Mesenchymal stem cell (in vitro differentiated cells and primary cell): ENCODE measurements at regions not wholly inside any gene's neighbourhood (a gene's known extent, or its start where the extent isn't known, plus 50 kb on each side); places are given as distances from the start of the nearest gene placed in this dataset.

ENCODE experiments used
- DNase-seq: peaks from one replicate; pipeline ENCODE4 v3.0.0-alpha.2; 2013
- H2AFZ ChIP-seq: one replicate; pipeline ENCODE4 v1.6.1; 2013; ENCODE audit warnings: low read depth, mild to moderate bottlenecking, control low read depth, inconsistent platforms, low read length, moderate library complexity
- H2AK5ac ChIP-seq: 2 replicates; pipeline ENCODE4 v1.6.1; 2013; ENCODE audit warnings: low read length, moderate library complexity, mild to moderate bottlenecking, inconsistent platforms; ENCODE audit not compliant: severe bottlenecking
- H2BK120ac ChIP-seq: one replicate; pipeline ENCODE4 v1.6.1; 2013; ENCODE audit warnings: low read depth, mild to moderate bottlenecking, inconsistent platforms, low read length, moderate library complexity
- H2BK12ac ChIP-seq, 2 experiments: one replicate each; pipeline ENCODE4 v1.6.1; 2013; ENCODE audit warnings: inconsistent platforms in 2 of 2, low read length in 2 of 2, mild to moderate bottlenecking in 2 of 2, moderate library complexity in 2 of 2, control low read depth in 1 of 2
- H2BK15ac ChIP-seq: one replicate; pipeline ENCODE4 v1.6.1; 2013; ENCODE audit warnings: mild to moderate bottlenecking, low read depth, inconsistent platforms; ENCODE audit not compliant: poor library complexity, severe bottlenecking
- H2BK5ac ChIP-seq: 2 replicates; pipeline ENCODE4 v1.6.1; 2013; ENCODE audit warnings: low read depth, mild to moderate bottlenecking, low read length, control low read depth, inconsistent platforms; ENCODE audit not compliant: poor library complexity, severe bottlenecking
- H3K14ac ChIP-seq, 2 experiments: one replicate each; pipeline ENCODE4 v1.6.1; 2013; ENCODE audit warnings: inconsistent platforms in 2 of 2, low read length in 2 of 2, control low read depth in 1 of 2, mild to moderate bottlenecking in 1 of 2, moderate library complexity in 1 of 2
- H3K18ac ChIP-seq, 2 experiments: one replicate each; pipeline ENCODE4 v1.6.1; 2013; ENCODE audit warnings: inconsistent platforms in 2 of 2, low read length in 2 of 2, control low read depth in 1 of 2, low read depth in 1 of 2, mild to moderate bottlenecking in 1 of 2
- H3K23ac ChIP-seq, 2 experiments: one replicate each; pipeline ENCODE4 v1.6.1; 2013; ENCODE audit warnings: inconsistent platforms in 2 of 2, low read length in 2 of 2, mild to moderate bottlenecking in 2 of 2, moderate library complexity in 2 of 2, control low read depth in 1 of 2
- H3K27ac ChIP-seq: 2 replicates; pipeline ENCODE4 v1.5.1; 2013; ENCODE audit warnings: mild to moderate bottlenecking, moderate library complexity, low read length, control low read depth, inconsistent platforms; ENCODE audit not compliant: poor library complexity, severe bottlenecking
- H3K27me3 ChIP-seq, 2 experiments: 2 replicates each; pipeline versions ENCODE4 v1.6.1 to v1.7.0; 2013; ENCODE audit warnings: low read length in 2 of 2, mild to moderate bottlenecking in 2 of 2, moderate library complexity in 2 of 2, control low read depth in 1 of 2, inconsistent platforms in 1 of 2; ENCODE audit not compliant: control insufficient read depth in 1 of 2, insufficient read depth in 1 of 2
- H3K36me3 ChIP-seq, 2 experiments: 2 replicates each; pipeline versions ENCODE4 v1.6.1 to v1.7.0; 2013; ENCODE audit warnings: low read length in 2 of 2, control low read depth in 1 of 2, inconsistent platforms in 1 of 2, low read depth in 1 of 2, mild to moderate bottlenecking in 1 of 2; ENCODE audit not compliant: insufficient read depth in 2 of 2, control insufficient read depth in 1 of 2
- H3K4ac ChIP-seq, 2 experiments: one replicate each; pipeline ENCODE4 v1.6.1; 2013; ENCODE audit warnings: inconsistent platforms in 2 of 2, low read length in 2 of 2, mild to moderate bottlenecking in 2 of 2, moderate library complexity in 2 of 2, control low read depth in 1 of 2, low read depth in 1 of 2
- H3K4me1 ChIP-seq: 2 replicates; pipeline ENCODE4 v1.6.1; 2013; ENCODE audit warnings: low read depth, low read length, control low read depth; ENCODE audit not compliant: control insufficient read depth, insufficient read depth
- H3K4me2 ChIP-seq: 2 replicates; pipeline ENCODE4 v1.6.1; 2013; ENCODE audit warnings: low read length, mild to moderate bottlenecking, inconsistent platforms; ENCODE audit not compliant: poor library complexity, severe bottlenecking
- H3K4me3 ChIP-seq, 2 experiments: 2 replicates each; pipeline versions ENCODE4 v1.5.1 to v1.7.0; 2013; ENCODE audit warnings: low read length in 2 of 2, mild to moderate bottlenecking in 2 of 2, control low read depth in 1 of 2, low read depth in 1 of 2; ENCODE audit not compliant: insufficient read depth in 1 of 2
- H3K79me1 ChIP-seq: replicated peaks from 2 replicates; pipeline ENCODE4 v1.6.1; 2013; ENCODE audit warnings: mild to moderate bottlenecking, control low read depth, low read length, inconsistent platforms; ENCODE audit not compliant: poor library complexity, severe bottlenecking
- H3K9ac ChIP-seq: 2 replicates; pipeline ENCODE4 v1.7.0; 2013; ENCODE audit warnings: mild to moderate bottlenecking, low read length, moderate library complexity
- H3K9me3 ChIP-seq: 2 replicates; pipeline ENCODE4 v1.7.0; 2013; ENCODE audit warnings: mild to moderate bottlenecking, low read length; ENCODE audit not compliant: control insufficient read depth
- H4K8ac ChIP-seq: one replicate; pipeline ENCODE4 v1.6.1; 2013; ENCODE audit warnings: inconsistent platforms, mild to moderate bottlenecking, low read length, moderate library complexity
- H4K91ac ChIP-seq: one replicate; pipeline ENCODE4 v1.6.1; 2013; ENCODE audit warnings: mild to moderate bottlenecking, low read length, inconsistent platforms
- WGBS: methylation state at CpG from one replicate; pipeline ENCODE4 v1.1.7; 2013; ENCODE audit warnings: mixed read lengths; 5-methylcytosine and 5-hydroxymethylcytosine counted together

DNA sequence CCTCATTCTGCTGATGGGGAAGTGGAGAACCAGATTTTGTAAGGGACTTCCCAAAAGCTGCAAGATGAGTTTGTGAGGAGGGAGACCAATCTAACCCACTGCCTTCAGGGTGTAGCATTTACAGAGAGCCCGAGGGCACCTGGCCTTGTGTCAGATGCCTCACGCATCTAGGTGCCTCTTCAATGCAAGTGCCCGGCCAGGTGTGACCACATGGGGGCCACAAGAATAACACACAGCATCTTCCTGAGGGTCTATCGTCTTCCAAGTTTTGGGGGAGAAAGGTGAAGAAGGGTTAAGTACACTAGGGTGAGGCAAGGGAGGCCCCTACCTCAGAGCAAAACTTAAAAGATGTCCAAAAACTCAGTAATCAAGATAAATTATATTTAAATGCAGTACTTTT is 401.7 kb upstream of the CDH5 start:
- no peak overlapping the region for H3K9ac ChIP-seq
- no peak overlapping the region for H3K23ac ChIP-seq
- no peaks in the 10 kb centered on the region for H3K36me3 ChIP-seq
- no peak overlapping the region for H2AK5ac ChIP-seq
- no peak overlapping the region for H3K4me2 ChIP-seq
- no peak overlapping the region for H3K14ac ChIP-seq
- no peaks in the 10 kb centered on the region for H3K27me3 ChIP-seq
- H2BK5ac ChIP-seq, result no peak overlapping the region
- H2BK120ac ChIP-seq, result no peak overlapping the region
- no peak overlapping the region for H2BK15ac ChIP-seq
- WGBS, result 76% methylated on average over 3 of the region's 4 CpGs
- H3K18ac ChIP-seq, result no peak overlapping the region
- H3K4ac ChIP-seq, result no peak overlapping the region
- H3K9me3 ChIP-seq, result no peaks in the 10 kb centered on the region
- no peaks in the 10 kb centered on the region for H3K4me1 ChIP-seq
- no peak overlapping the region for H2AFZ ChIP-seq
- H4K8ac ChIP-seq, result no peak overlapping the region
- no peaks in the 10 kb centered on the region for H3K79me1 ChIP-seq
- DNase-seq, result no peak
- no peak overlapping the region for H2BK12ac ChIP-seq
- no peak overlapping the region for H3K27ac ChIP-seq
- H3K4me3 ChIP-seq, result no peak overlapping the region
- no peak overlapping the region for H4K91ac ChIP-seq

DNA sequence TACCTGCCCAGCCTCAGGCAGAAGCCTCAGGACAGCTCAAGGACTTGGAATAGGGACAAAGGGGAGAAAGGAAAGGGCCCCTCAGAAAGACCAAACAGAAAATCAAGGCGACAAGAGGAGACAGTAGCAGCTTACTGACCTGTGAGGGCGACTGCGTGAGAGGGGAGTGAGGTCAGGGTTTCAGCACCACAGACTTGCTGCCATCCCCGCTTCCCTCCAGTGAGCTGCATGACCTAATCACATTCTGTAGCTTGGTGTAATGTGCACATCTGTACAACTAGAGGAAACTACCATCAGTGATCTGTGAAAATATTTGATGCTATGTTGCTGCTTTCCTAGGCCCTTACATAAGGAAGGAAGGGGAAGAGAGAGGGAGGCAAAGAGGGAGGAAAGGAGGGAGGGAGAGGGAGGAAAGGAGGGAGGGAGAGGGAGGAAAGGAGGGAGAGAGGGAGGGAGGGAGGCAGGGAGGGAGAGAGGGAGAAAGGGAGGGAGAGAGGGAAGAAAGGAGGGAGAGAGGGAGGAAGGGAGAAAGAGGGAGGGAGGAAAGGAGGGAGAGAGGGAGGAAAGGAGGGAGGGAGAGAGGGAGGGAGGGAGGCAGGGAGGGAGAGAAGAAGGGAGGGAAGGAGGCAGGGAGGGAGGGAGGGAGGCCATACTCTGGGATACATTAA is 404.9 kb upstream of the CDH5 start:
- H2BK5ac ChIP-seq, result no peak overlapping the region
- H2AK5ac ChIP-seq, result no peak overlapping the region
- DNase-seq, result no peak
- H3K4me3 ChIP-seq, result no peak overlapping the region
- 76% methylated on average over 4 of the region's 4 CpGs for WGBS
- no peak overlapping the region for H3K4ac ChIP-seq
- H3K9me3 ChIP-seq, result no peaks in the 10 kb centered on the region
- H3K27me3 ChIP-seq, result no peaks in the 10 kb centered on the region
- no peaks in the 10 kb centered on the region for H3K4me1 ChIP-seq
- no peak overlapping the region for H2BK15ac ChIP-seq
- H3K36me3 ChIP-seq, result no peaks in the 10 kb centered on the region
- no peak overlapping the region for H3K14ac ChIP-seq
- no peak overlapping the region for H3K4me2 ChIP-seq
- no peaks in the 10 kb centered on the region for H3K79me1 ChIP-seq
- no peak overlapping the region for H3K23ac ChIP-seq
- H2BK120ac ChIP-seq, result no peak overlapping the region
- no peak overlapping the region for H2AFZ ChIP-seq
- H4K91ac ChIP-seq, result no peak overlapping the region
- H3K27ac ChIP-seq, result no peak overlapping the region
- H3K9ac ChIP-seq, result no peak overlapping the region
- H2BK12ac ChIP-seq, result no peak overlapping the region
- no peak overlapping the region for H3K18ac ChIP-seq
- H4K8ac ChIP-seq, result no peak overlapping the region

DNA sequence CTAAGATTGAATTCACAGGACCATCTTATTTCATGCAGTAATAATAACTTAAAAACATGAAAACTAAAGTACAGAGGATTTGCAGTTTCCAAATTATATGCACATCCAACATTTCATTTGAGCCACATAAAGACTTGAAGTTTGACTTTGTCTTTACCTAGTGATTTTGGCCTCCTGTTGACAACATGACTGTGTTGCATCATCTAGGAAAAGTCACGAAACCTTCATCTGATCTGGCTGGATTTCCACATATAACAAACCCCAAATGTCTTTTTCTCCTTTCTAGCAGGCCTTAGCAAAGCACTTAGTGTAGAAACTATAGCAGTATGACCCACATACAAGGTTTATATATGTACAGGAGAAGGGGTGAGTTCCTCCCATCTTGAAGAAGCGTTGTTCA is 406.5 kb upstream of the CDH5 start:
- no peaks in the 10 kb centered on the region for H3K4me1 ChIP-seq
- H3K14ac ChIP-seq, result no peak overlapping the region
- H3K4ac ChIP-seq, result no peak overlapping the region
- no peak overlapping the region for H4K8ac ChIP-seq
- no peak overlapping the region for H3K4me3 ChIP-seq
- H3K9me3 ChIP-seq, result no peaks in the 10 kb centered on the region
- no peak overlapping the region for H2AK5ac ChIP-seq
- no peak overlapping the region for H4K91ac ChIP-seq
- H3K23ac ChIP-seq, result no peak overlapping the region
- no peak overlapping the region for H3K4me2 ChIP-seq
- WGBS, result 100% methylated on average over 1 of the region's 2 CpGs
- H3K18ac ChIP-seq, result no peak overlapping the region
- no peak overlapping the region for H2BK12ac ChIP-seq
- no peak overlapping the region for H2BK5ac ChIP-seq
- no peak overlapping the region for H2BK15ac ChIP-seq
- H2BK120ac ChIP-seq, result no peak overlapping the region
- H3K27me3 ChIP-seq, result no peaks in the 10 kb centered on the region
- H2AFZ ChIP-seq, result no peak overlapping the region
- no peak overlapping the region for H3K27ac ChIP-seq
- no peaks in the 10 kb centered on the region for H3K79me1 ChIP-seq
- H3K9ac ChIP-seq, result no peak overlapping the region
- no peaks in the 10 kb centered on the region for H3K36me3 ChIP-seq
- DNase-seq, result no peak

DNA sequence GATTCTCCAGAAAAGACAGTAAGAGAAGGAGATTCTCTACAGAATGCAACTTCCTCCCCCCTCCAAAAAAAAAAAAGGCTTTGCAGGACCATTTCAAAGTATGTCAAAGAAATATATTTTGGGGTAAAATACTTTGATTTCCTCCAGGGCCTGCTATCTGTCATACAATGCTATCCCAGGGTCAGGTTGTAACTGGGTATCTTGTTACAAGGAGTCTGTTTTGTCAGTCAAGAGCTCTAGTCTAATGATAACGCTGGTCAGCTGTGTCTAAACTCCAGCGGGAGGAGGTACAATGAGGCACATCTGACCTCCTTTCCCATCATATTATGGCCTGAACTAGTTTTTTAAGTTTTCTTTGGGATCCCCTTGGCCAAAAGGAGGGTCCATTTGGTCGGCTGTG is 408.4 kb upstream of the CDH5 start:
- H2BK120ac ChIP-seq, result no peak overlapping the region
- H3K27ac ChIP-seq, result no peak overlapping the region
- no peak overlapping the region for H2BK15ac ChIP-seq
- H3K9me3 ChIP-seq, result no peaks in the 10 kb centered on the region
- H2AK5ac ChIP-seq, result no peak overlapping the region
- H3K18ac ChIP-seq, result no peak overlapping the region
- no peak overlapping the region for H3K14ac ChIP-seq
- no peak overlapping the region for H4K91ac ChIP-seq
- H3K79me1 ChIP-seq, result no peaks in the 10 kb centered on the region
- no peak overlapping the region for H2BK12ac ChIP-seq
- no peak overlapping the region for H2AFZ ChIP-seq
- 69% methylated on average over 2 of the region's 3 CpGs for WGBS
- no peak overlapping the region for H4K8ac ChIP-seq
- no peak overlapping the region for H3K4me3 ChIP-seq
- no peak overlapping the region for H2BK5ac ChIP-seq
- no peak overlapping the region for H3K4ac ChIP-seq
- H3K23ac ChIP-seq, result no peak overlapping the region
- H3K4me1 ChIP-seq, result no peaks in the 10 kb centered on the region
- no peak overlapping the region for H3K9ac ChIP-seq
- no peak overlapping the region for H3K4me2 ChIP-seq
- no peaks in the 10 kb centered on the region for H3K36me3 ChIP-seq
- no peak for DNase-seq
- H3K27me3 ChIP-seq, result no peaks in the 10 kb centered on the region
